Small intestine (tissue), 7 donors: ENCODE measurements at regions not wholly inside any gene's neighbourhood (a gene's known extent, or its start where the extent isn't known, plus 50 kb on each side); places are given as distances from the start of the nearest gene placed in this dataset.
A peak's percentile ranks its signal among the peaks of the same experiment; 100 is the strongest.

ENCODE experiments used
- DNase-seq, 2 donors: peaks; one replicate each; pipeline versions ENCODE4 v3.0.0 to v3.0.0-alpha.2; 2013
- FAIRE-seq: peaks from 2 replicates; lab custom pipeline; 2012; peaks lifted over from hg19 to GRCh38; lab: Jason Lieb, UNC
- H3K27ac ChIP-seq, 3 donors: one replicate each; pipeline ENCODE4 v1.5.1; 2013; ENCODE audit warnings: low read length in 2 of 3, mild to moderate bottlenecking in 2 of 3, control low read depth in 1 of 3, inconsistent platforms in 1 of 3, low read depth in 1 of 3, moderate library complexity in 1 of 3
- H3K27me3 ChIP-seq, 3 donors: one replicate each; pipeline ENCODE4 v1.6.1; 2013; ENCODE audit warnings: low read length in 3 of 3, inconsistent platforms in 1 of 3; ENCODE audit not compliant: control insufficient read depth in 3 of 3, insufficient read depth in 3 of 3
- H3K36me3 ChIP-seq, 3 donors: one replicate each; pipeline ENCODE4 v1.6.1; 2013; ENCODE audit warnings: low read length in 3 of 3, inconsistent platforms in 1 of 3, low read depth in 1 of 3, mild to moderate bottlenecking in 1 of 3, moderate library complexity in 1 of 3; ENCODE audit not compliant: control insufficient read depth in 3 of 3, insufficient read depth in 2 of 3
- H3K4me1 ChIP-seq, 3 donors: one replicate each; pipeline ENCODE4 v1.6.1; 2013; ENCODE audit warnings: low read length in 2 of 3, inconsistent platforms in 1 of 3, low read depth in 1 of 3, mild to moderate bottlenecking in 1 of 3, moderate library complexity in 1 of 3; ENCODE audit not compliant: control insufficient read depth in 3 of 3, insufficient read depth in 2 of 3
- H3K4me3 ChIP-seq, 3 donors: one replicate each; pipeline ENCODE4 v1.5.1; 2013; ENCODE audit warnings: low read length in 3 of 3, control low read depth in 1 of 3, inconsistent platforms in 1 of 3, low read depth in 1 of 3, mild to moderate bottlenecking in 1 of 3, moderate library complexity in 1 of 3
- H3K9me3 ChIP-seq, 2 donors: one replicate each; pipeline ENCODE4 v1.6.1; 2013; ENCODE audit warnings: low read depth in 1 of 2, low read length in 1 of 2; ENCODE audit not compliant: control insufficient read depth in 2 of 2, insufficient read depth in 1 of 2
- WGBS, 3 donors: extraction: QIAGEN DNeasy Blood & Tissue Kit; methylation state at CpG; one replicate each; pipeline ENCODE4 v1.1.7; 2013; 5-methylcytosine and 5-hydroxymethylcytosine counted together
- donor health status: healthy with polysubstance abuse.
- donor health status: control.
- donor health status: control.
- donor health status: Bipolar disorder and iron deficiency.
- donor health status: healthy.

DNA sequence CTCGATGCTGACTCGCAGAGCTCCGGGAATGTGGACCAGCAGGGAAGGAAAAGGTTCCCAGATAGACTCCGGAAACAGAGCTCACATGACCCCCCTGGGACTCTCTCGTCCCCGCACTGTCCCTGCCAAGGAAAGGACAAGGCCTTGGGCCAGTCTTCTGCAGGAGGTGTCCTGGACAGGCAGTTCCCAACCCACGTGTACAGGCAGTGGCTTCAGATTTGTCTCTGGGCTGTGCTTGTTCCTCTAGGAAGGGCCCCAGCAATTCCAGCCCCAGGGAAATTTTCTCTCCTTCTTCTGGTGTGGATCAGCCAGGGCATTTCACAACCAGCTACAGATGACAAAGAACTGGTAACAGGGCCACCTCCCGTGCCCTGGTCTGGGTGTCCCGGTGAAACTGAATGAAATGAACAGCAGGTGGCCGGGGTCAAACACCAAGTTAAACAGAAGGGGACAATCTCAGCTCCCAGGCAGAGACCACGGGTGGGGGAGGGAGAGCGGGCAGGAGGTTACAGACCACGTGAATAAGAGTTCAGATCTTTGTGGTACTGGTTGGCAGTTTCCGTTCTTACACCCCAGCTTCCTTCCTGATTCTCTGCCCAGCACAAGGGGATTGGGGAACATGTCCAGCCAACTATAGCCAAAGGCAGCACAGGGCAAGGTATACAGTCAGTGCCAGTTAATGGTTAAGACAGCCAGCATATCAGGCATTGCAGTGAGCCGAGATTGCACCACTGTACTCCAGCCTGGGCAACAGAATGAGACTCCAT, 52.2 kb upstream of the CAB39 start:
- Histone ChIP-seq H3K9me3 (no peaks in the 10 kb centered on the region), H3K27me3 (no peaks in the 10 kb centered on the region), H3K4me3 (no peak overlapping the region), H3K36me3 (no peaks in the 10 kb centered on the region), H3K27ac (peak overlapping the region in 1 of 3 donors; percentile 41), H3K4me1 (no peaks in the 10 kb centered on the region)
- WGBS, 3 donors, result 63 to 79% (median 76%) methylated on average over 15 of the region's 15 CpGs
- DNase-seq (no peak), FAIRE-seq (no peak)

DNA sequence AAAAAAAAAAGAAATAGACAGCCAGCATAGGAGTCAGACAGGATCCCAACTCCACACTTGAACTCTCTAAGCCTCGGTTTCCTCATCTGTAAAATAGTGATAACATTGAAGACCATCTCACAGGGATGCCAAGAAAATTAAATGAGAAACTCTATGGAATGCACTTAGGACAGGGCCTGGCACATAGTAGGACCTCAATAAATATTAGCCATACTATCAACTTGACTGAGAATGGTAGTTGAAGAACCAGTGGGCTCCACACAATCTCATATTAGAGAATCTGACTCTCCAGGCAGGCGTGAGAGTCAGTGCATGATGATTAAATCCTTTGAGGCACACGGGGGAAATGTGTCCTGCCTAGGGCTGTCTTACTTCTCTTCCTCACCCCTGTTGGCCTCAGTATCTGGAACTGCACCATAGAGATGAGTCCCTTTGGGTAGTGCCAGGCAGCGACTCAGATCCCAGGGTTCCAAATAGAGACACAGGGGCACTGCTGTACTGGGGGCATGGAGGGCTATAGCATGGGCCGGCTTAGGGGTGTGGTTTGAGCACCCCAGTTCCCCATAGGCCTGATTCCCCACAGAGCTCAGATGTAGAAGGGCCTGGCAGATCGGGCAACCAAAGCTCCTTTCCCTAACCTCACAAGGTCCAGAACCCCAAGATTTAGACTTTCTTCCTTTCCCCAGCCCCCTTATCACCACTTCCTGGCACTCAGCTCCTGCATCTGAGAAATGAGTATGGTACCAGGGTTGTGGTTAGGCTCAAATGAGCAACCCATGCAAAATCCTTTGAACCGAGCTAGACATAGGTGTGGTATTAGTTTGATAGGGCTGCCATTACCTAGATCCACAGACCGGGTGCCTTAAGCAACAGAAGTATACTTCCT, 51.3 kb upstream of the CAB39 start:
- FAIRE-seq (no peak), DNase-seq (peak in 1 of 2 donors; percentile 30)
- no peaks in the 10 kb centered on the region for H3K9me3 ChIP-seq
- WGBS, 3 donors, result 73 to 78% (median 75%) methylated on average over 8 of the region's 8 CpGs
- no peaks in the 10 kb centered on the region for H3K36me3 ChIP-seq
- no peaks in the 10 kb centered on the region for H3K4me1 ChIP-seq
- H3K27me3 ChIP-seq, result no peaks in the 10 kb centered on the region
- H3K27ac ChIP-seq, result peak overlapping the region in 1 of 3 donors; percentile 66
- H3K4me3 ChIP-seq, result no peak overlapping the region
